ENCODE measurements at regions not wholly inside any gene's neighbourhood (a gene's known extent, or its start where the extent isn't known, plus 50 kb on each side); places are given as distances from the start of the nearest gene placed in this dataset.

DNA sequence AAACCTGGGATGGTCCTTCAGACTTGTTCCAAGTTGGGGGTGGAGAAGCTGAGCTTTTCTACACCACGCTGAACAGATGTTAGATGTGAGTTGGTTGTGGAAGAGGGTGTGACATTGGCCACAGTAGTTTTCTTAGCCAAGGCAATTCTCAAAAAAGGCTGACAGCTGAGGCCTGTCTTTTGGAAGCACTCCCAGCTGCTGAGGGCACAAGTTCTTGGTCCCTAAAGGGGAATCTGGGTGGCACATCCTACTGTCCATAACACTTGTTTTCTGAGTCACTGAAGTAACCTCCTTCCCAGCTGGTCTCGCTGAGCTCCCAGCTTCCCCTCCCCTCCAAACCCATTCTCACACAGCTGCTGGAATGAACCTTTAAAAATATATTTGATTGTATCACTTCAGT is 375.7 kb upstream of the KIRREL3 start:
- H3K36me3 ChIP-seq (ENCODE audit: control insufficient read depth, insufficient read depth, low read length): no peaks in the 10 kb centered on the region
- no peaks in the 10 kb centered on the region for H3K9me3 ChIP-seq (ENCODE audit: control insufficient read depth, insufficient read depth, low read length)
- no peak overlapping the region for H3K4me3 ChIP-seq (ENCODE audit: low read depth, low read length)
- H3K27me3 ChIP-seq (ENCODE audit: control insufficient read depth, insufficient read depth, low read length): no peaks in the 10 kb centered on the region
- no peaks in the 10 kb centered on the region for H3K4me1 ChIP-seq (ENCODE audit: control insufficient read depth, insufficient read depth, low read length)
- H3K9ac ChIP-seq (ENCODE audit: low read depth, low read length): no peak overlapping the region

DNA sequence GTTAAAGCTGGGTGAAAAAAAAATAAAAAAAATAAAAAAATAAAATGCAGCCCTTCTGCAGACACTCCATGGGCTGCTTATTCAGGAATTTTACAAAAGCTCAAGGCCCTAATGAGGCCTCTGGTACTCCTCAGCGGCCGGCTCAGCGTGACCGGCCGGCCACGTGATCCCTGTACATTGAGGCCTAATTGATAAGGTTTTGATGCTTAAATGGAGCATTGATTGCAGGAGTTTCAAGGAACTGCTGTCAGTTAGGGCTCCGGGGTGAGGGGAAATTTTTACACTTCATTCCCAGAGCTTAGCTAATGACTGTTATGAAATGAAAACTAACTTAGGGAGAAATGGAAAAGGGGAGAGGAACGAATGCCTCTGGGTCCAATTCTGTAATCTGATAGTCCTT is 368.8 kb upstream of the KIRREL3 start:
- no peaks in the 10 kb centered on the region for H3K4me1 ChIP-seq (ENCODE audit: control insufficient read depth, insufficient read depth, low read length)
- no peak overlapping the region for H3K9ac ChIP-seq (ENCODE audit: low read depth, low read length)
- no peaks in the 10 kb centered on the region for H3K36me3 ChIP-seq (ENCODE audit: control insufficient read depth, insufficient read depth, low read length)
- H3K27me3 ChIP-seq (ENCODE audit: control insufficient read depth, insufficient read depth, low read length): no peaks in the 10 kb centered on the region
- no peak overlapping the region for H3K4me3 ChIP-seq (ENCODE audit: low read depth, low read length)
- no peaks in the 10 kb centered on the region for H3K9me3 ChIP-seq (ENCODE audit: control insufficient read depth, insufficient read depth, low read length)

- no peaks in the 10 kb centered on the region for H3K9me3 ChIP-seq (ENCODE audit: control insufficient read depth, insufficient read depth, low read length)
- H3K27me3 ChIP-seq (ENCODE audit: control insufficient read depth, insufficient read depth, low read length): no peaks in the 10 kb centered on the region
- no peaks in the 10 kb centered on the region for H3K4me1 ChIP-seq (ENCODE audit: control insufficient read depth, insufficient read depth, low read length)
- H3K9ac ChIP-seq (ENCODE audit: low read depth, low read length): no peak overlapping the region
- H3K4me3 ChIP-seq (ENCODE audit: low read depth, low read length): no peak overlapping the region
- no peaks in the 10 kb centered on the region for H3K36me3 ChIP-seq (ENCODE audit: control insufficient read depth, insufficient read depth, low read length)
These were observed 362.3 kb upstream of the KIRREL3 start for GRCh38 chr11:127362754-127363308.

GRCh38 chr11:127358160-127358559 is 357.6 kb upstream of the KIRREL3 start:
- H3K27me3 ChIP-seq (ENCODE audit: control insufficient read depth, insufficient read depth, low read length): no peaks in the 10 kb centered on the region
- H3K9ac ChIP-seq (ENCODE audit: low read depth, low read length): no peak overlapping the region
- H3K4me3 ChIP-seq (ENCODE audit: low read depth, low read length): no peak overlapping the region
- H3K9me3 ChIP-seq (ENCODE audit: control insufficient read depth, insufficient read depth, low read length): no peaks in the 10 kb centered on the region
- H3K4me1 ChIP-seq (ENCODE audit: control insufficient read depth, insufficient read depth, low read length): no peaks in the 10 kb centered on the region
- no peaks in the 10 kb centered on the region for H3K36me3 ChIP-seq (ENCODE audit: control insufficient read depth, insufficient read depth, low read length)

- H3K27me3 ChIP-seq (ENCODE audit: control insufficient read depth, insufficient read depth, low read length): no peaks in the 10 kb centered on the region
- no peaks in the 10 kb centered on the region for H3K36me3 ChIP-seq (ENCODE audit: control insufficient read depth, insufficient read depth, low read length)
- H3K9me3 ChIP-seq (ENCODE audit: control insufficient read depth, insufficient read depth, low read length): peaks cover 7% of the 10 kb centered on the region
- no peaks in the 10 kb centered on the region for H3K4me1 ChIP-seq (ENCODE audit: control insufficient read depth, insufficient read depth, low read length)
- H3K9ac ChIP-seq (ENCODE audit: low read depth, low read length): no peak overlapping the region
- H3K4me3 ChIP-seq (ENCODE audit: low read depth, low read length): no peak overlapping the region
These were observed 349.9 kb upstream of the KIRREL3 start for GRCh38 chr11:127350476-127350875.

DNA sequence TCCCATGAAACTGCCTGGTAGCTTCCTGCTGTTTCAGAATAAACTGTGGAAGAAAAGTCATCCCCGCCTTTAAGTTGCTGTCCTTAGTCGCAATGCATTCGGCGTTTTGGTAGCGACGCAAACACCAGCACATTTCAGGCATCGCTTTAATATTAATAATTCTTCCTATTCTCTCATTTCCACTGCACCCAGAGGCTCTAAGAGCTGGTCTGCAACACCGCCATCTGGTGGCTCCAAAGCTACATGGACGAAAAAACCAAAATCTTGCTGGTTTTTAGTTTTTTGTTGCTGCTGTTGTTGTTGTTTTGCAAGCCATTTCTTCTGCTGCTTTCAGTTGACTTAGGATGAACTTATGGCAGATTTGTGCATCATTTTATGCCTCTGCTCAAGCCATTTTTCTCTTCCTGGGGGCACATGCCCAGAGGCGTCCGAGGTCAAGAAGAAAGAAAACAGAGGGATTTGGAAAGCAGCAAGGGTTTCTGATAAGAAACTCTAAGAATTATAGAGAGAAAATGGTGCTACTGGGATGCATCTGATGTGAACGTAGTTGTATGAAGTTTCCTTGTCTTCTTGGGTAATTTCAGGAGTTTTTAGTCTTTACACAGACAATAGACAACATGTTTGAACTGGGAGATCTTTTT is 345.4 kb upstream of the KIRREL3 start:
- Histone ChIP-seq H3K4me3 (ENCODE audit: low read depth, low read length) (no peak overlapping the region), H3K36me3 (ENCODE audit: control insufficient read depth, insufficient read depth, low read length) (no peaks in the 10 kb centered on the region), H3K9ac (ENCODE audit: low read depth, low read length) (no peak overlapping the region), H3K4me1 (ENCODE audit: control insufficient read depth, insufficient read depth, low read length) (no peaks in the 10 kb centered on the region), H3K9me3 (ENCODE audit: control insufficient read depth, insufficient read depth, low read length) (peaks cover 7% of the 10 kb centered on the region), H3K27me3 (ENCODE audit: control insufficient read depth, insufficient read depth, low read length) (no peaks in the 10 kb centered on the region)

DNA sequence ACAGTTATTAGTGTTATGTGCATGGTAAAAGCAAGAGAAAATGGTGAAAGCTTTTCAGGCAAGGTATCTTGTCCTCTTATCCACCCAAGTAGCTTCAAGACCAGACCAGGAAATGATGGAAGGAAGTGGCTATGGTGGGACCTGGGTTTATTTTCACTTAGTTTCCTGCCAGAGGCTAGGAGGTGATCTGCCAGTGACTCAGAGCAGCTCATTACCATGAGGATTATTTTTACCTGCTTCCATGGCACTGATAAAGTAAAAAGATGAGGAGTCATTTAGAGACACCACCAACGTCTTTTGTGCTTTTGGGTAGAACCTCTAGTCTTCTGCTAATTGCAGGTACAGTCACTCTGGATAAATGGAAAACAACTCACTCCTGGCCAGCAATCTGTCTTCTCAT is 339.9 kb upstream of the KIRREL3 start:
- H3K9me3 ChIP-seq (ENCODE audit: control insufficient read depth, insufficient read depth, low read length): no peaks in the 10 kb centered on the region
- no peak overlapping the region for H3K9ac ChIP-seq (ENCODE audit: low read depth, low read length)
- peaks cover 7% of the 10 kb centered on the region for H3K4me1 ChIP-seq (ENCODE audit: control insufficient read depth, insufficient read depth, low read length)
- no peak overlapping the region for H3K4me3 ChIP-seq (ENCODE audit: low read depth, low read length)
- no peaks in the 10 kb centered on the region for H3K27me3 ChIP-seq (ENCODE audit: control insufficient read depth, insufficient read depth, low read length)
- no peaks in the 10 kb centered on the region for H3K36me3 ChIP-seq (ENCODE audit: control insufficient read depth, insufficient read depth, low read length)

GRCh38 chr11:127339376-127339775 is 338.8 kb upstream of the KIRREL3 start:
- no peak overlapping the region for H3K9ac ChIP-seq (ENCODE audit: low read depth, low read length)
- no peaks in the 10 kb centered on the region for H3K36me3 ChIP-seq (ENCODE audit: control insufficient read depth, insufficient read depth, low read length)
- H3K27me3 ChIP-seq (ENCODE audit: control insufficient read depth, insufficient read depth, low read length): no peaks in the 10 kb centered on the region
- no peaks in the 10 kb centered on the region for H3K9me3 ChIP-seq (ENCODE audit: control insufficient read depth, insufficient read depth, low read length)
- H3K4me1 ChIP-seq (ENCODE audit: control insufficient read depth, insufficient read depth, low read length): peaks cover 7% of the 10 kb centered on the region
- H3K4me3 ChIP-seq (ENCODE audit: low read depth, low read length): no peak overlapping the region

GRCh38 chr11:127338380-127339259 is 338.1 kb upstream of the KIRREL3 start:
- Histone ChIP-seq H3K4me3 (ENCODE audit: low read depth, low read length) (no peak overlapping the region), H3K27me3 (ENCODE audit: control insufficient read depth, insufficient read depth, low read length) (no peaks in the 10 kb centered on the region), H3K9me3 (ENCODE audit: control insufficient read depth, insufficient read depth, low read length) (no peaks in the 10 kb centered on the region), H3K4me1 (ENCODE audit: control insufficient read depth, insufficient read depth, low read length) (peaks cover 7% of the 10 kb centered on the region), H3K9ac (ENCODE audit: low read depth, low read length) (no peak overlapping the region), H3K36me3 (ENCODE audit: control insufficient read depth, insufficient read depth, low read length) (no peaks in the 10 kb centered on the region)

- peaks cover 6% of the 10 kb centered on the region for H3K4me1 ChIP-seq (ENCODE audit: control insufficient read depth, insufficient read depth, low read length)
- H3K9ac ChIP-seq (ENCODE audit: low read depth, low read length): no peak overlapping the region
- no peaks in the 10 kb centered on the region for H3K27me3 ChIP-seq (ENCODE audit: control insufficient read depth, insufficient read depth, low read length)
- no peak overlapping the region for H3K4me3 ChIP-seq (ENCODE audit: low read depth, low read length)
- H3K9me3 ChIP-seq (ENCODE audit: control insufficient read depth, insufficient read depth, low read length): no peaks in the 10 kb centered on the region
- no peaks in the 10 kb centered on the region for H3K36me3 ChIP-seq (ENCODE audit: control insufficient read depth, insufficient read depth, low read length)
These were observed 333.9 kb upstream of the KIRREL3 start for GRCh38 chr11:127334466-127334865.

GRCh38 chr11:127332896-127333295 is 332.3 kb upstream of the KIRREL3 start:
- H3K4me3 ChIP-seq (ENCODE audit: low read depth, low read length): no peak overlapping the region
- no peak overlapping the region for H3K9ac ChIP-seq (ENCODE audit: low read depth, low read length)
- H3K9me3 ChIP-seq (ENCODE audit: control insufficient read depth, insufficient read depth, low read length): no peaks in the 10 kb centered on the region
- no peaks in the 10 kb centered on the region for H3K36me3 ChIP-seq (ENCODE audit: control insufficient read depth, insufficient read depth, low read length)
- no peaks in the 10 kb centered on the region for H3K4me1 ChIP-seq (ENCODE audit: control insufficient read depth, insufficient read depth, low read length)
- H3K27me3 ChIP-seq (ENCODE audit: control insufficient read depth, insufficient read depth, low read length): no peaks in the 10 kb centered on the region

GRCh38 chr11:127330044-127330443 is 329.5 kb upstream of the KIRREL3 start:
- Histone ChIP-seq H3K4me3 (ENCODE audit: low read depth, low read length) (no peak overlapping the region), H3K27me3 (ENCODE audit: control insufficient read depth, insufficient read depth, low read length) (no peaks in the 10 kb centered on the region), H3K36me3 (ENCODE audit: control insufficient read depth, insufficient read depth, low read length) (no peaks in the 10 kb centered on the region), H3K9me3 (ENCODE audit: control insufficient read depth, insufficient read depth, low read length) (no peaks in the 10 kb centered on the region), H3K9ac (ENCODE audit: low read depth, low read length) (no peak overlapping the region), H3K4me1 (ENCODE audit: control insufficient read depth, insufficient read depth, low read length) (no peaks in the 10 kb centered on the region)

All from iPS-15b (cell line).